ENCODE measurements at regions not wholly inside any gene's neighbourhood (a gene's known extent, or its start where the extent isn't known, plus 50 kb on each side); places are given as distances from the start of the nearest gene placed in this dataset.

- ATAC-seq, result no peak
- no peak for DNase-seq
Observed at GRCh38 chr7:126378642-126379041, 874.1 kb downstream of the GRM8 start.

- ATAC-seq (no peak), DNase-seq (no peak)
Observed at GRCh38 chr7:126370038-126370668, 882.6 kb downstream of the GRM8 start.

- DNase-seq (no peak), ATAC-seq (no peak)
Observed at GRCh38 chr7:126362746-126363145, 890.0 kb downstream of the GRM8 start.

GRCh38 chr7:126361183-126361582 lies 891.6 kb downstream of the GRM8 start:
- DNase-seq (no peak), ATAC-seq (no peak)

- DNase-seq (no peak), ATAC-seq (no peak)
Observed at GRCh38 chr7:126339813-126340212, 912.9 kb downstream of the GRM8 start.

- ATAC-seq, result no peak
- no peak for DNase-seq
Observed at GRCh38 chr7:126305671-126306070, 947.1 kb downstream of the GRM8 start.

- no peak for ATAC-seq
- DNase-seq, result no peak
Observed at GRCh38 chr7:126303926-126304325, 948.8 kb downstream of the GRM8 start.

- ATAC-seq (no peak), DNase-seq (no peak)
Observed at GRCh38 chr7:126302639-126303038, 950.1 kb downstream of the GRM8 start.

- ATAC-seq (no peak), DNase-seq (no peak)
Observed at GRCh38 chr7:126286317-126286716, 966.4 kb downstream of the GRM8 start.

- DNase-seq, result no peak
- ATAC-seq, result no peak
Observed at GRCh38 chr7:126236261-126236660, 1016.5 kb downstream of the GRM8 start.

GRCh38 chr7:126228356-126229061 lies 1024.2 kb downstream of the GRM8 start:
- no peak for ATAC-seq

GRCh38 chr7:126227643-126228042 lies 1025.1 kb downstream of the GRM8 start:
- DNase-seq (no peak), ATAC-seq (no peak)

More at GRCh38 chr7:126228356-126229061, 1024.2 kb downstream of the GRM8 start:
- no peak for DNase-seq

- DNase-seq (no peak), ATAC-seq (no peak)
Observed at GRCh38 chr7:126227055-126227454, 1025.7 kb downstream of the GRM8 start.

- ATAC-seq, result no peak
Observed at GRCh38 chr7:126223729-126224128, 1029.0 kb downstream of the GRM8 start.

GRCh38 chr7:126222782-126223181 lies 1030.0 kb downstream of the GRM8 start:
- DNase-seq (no peak), ATAC-seq (no peak)

More at GRCh38 chr7:126223729-126224128, 1029.0 kb downstream of the GRM8 start:
- DNase-seq, result no peak

- DNase-seq, result no peak
- no peak for ATAC-seq
Observed at GRCh38 chr7:126215785-126216184, 1037.0 kb downstream of the GRM8 start.

- no peak for ATAC-seq
- no peak for DNase-seq
Observed at GRCh38 chr7:126213876-126214275, 1038.9 kb downstream of the GRM8 start.

- ATAC-seq, result no peak
Observed at GRCh38 chr7:126211875-126212274, 1040.9 kb downstream of the GRM8 start.

GRCh38 chr7:126210707-126211106 lies 1042.0 kb downstream of the GRM8 start:
- no peak for ATAC-seq

More at GRCh38 chr7:126211875-126212274, 1040.9 kb downstream of the GRM8 start:
- DNase-seq, result no peak

GRCh38 chr7:126203185-126203584 lies 1049.6 kb downstream of the GRM8 start:
- ATAC-seq (no peak), DNase-seq (no peak)

More at GRCh38 chr7:126210707-126211106, 1042.0 kb downstream of the GRM8 start:
- no peak for DNase-seq

- ATAC-seq (no peak), DNase-seq (no peak)
Observed at GRCh38 chr7:126202177-126202576, 1050.6 kb downstream of the GRM8 start.

- no peak for DNase-seq
- ATAC-seq, result no peak
Observed at GRCh38 chr7:126185959-126186580, 1066.7 kb downstream of the GRM8 start.

GRCh38 chr7:126179916-126180315 lies 1072.8 kb downstream of the GRM8 start:
- DNase-seq (no peak), ATAC-seq (no peak)

Measured in stimulated activated naive CD8-positive, alpha-beta T cell treated with anti-CD3 and anti-CD28 coated beads, Interleukin-15, Interleukin-2, amounts not matched to agents 100 U/mL and 50 U/mL, for 24 hours (primary cell).